Activated CD4-positive, alpha-beta T cell treated with anti-CD3 and anti-CD28 coated beads, Interleukin-2, amount 50 U/mL, for 16 hours (primary cell): ENCODE measurements at regions not wholly inside any gene's neighbourhood (a gene's known extent, or its start where the extent isn't known, plus 50 kb on each side); places are given as distances from the start of the nearest gene placed in this dataset.
"Not testable (repeated sequence)": the region's sequence is repeated elsewhere in the genome, so short reads cannot be mapped to it uniquely, and the experiment has no call there.

Experiments
- DNase-seq: peaks from one replicate; pipeline ENCODE4 v3.0.0-alpha.2; 2020

DNA sequence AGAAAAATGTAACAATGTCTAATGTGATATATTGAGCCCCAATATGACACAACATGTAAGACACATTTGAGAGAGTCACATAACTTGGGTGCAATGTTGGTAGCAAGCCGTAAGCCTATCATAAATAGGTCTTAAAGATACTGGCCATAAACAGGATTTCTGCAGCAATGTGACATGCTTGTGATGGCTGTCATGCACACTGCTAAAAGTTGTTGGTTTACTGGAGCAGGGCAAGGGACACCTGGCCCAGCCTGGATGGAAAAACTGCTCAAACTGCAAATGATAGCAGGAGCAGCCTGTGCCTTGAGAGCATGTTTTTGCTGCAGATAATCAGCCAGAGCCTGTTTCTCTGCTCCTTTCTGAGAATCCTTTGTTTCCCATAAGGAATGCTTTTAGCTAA, 136.7 kb upstream of the ZNF91 start:
- no peak for DNase-seq

DNA sequence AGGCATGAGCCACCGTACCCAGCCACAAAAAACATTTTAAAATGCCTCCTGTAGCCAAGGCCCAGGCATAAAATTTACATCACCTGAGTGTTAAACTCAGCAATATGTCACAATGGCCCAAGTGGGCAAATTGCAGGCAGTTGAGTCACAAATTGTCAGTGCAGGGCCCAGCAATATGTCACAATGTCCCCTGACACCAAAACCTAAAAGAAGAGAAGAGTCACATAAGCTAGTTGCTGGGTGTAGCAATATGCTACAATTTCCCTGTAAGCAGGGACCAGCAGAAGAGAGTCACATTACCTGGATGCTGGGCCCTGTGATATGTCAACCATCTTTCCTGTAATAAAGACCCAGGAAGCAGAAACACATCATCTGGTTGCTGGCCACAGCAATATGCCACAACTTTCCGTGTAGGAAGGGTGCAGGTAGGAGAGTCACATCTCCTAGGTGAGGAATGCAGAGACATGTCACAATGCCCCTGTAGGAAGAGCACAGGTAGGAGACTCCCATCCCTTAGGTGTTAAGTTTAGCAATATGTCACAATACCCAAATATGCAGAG, 136.0 kb upstream of the ZNF91 start:
- DNase-seq: no peak

DNA sequence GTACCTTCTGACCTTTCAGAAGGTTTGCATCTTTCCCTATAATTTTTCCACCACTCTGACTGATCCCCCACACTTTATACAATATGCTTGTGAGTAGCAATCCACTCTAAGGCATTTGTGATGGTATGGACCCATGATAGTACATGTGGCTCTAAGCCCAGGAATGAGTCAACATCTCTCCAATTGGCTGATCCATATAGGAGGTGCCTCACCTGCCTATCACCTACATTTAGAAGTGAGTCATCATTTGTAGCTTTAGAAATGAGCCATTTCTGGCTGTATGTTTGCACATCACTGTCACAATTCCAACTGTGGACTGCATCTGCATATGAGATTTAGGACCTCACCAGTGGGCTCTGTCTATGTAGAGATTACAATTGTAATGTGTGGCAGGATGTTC, 133.1 kb upstream of the ZNF91 start:
- no peak for DNase-seq

DNA sequence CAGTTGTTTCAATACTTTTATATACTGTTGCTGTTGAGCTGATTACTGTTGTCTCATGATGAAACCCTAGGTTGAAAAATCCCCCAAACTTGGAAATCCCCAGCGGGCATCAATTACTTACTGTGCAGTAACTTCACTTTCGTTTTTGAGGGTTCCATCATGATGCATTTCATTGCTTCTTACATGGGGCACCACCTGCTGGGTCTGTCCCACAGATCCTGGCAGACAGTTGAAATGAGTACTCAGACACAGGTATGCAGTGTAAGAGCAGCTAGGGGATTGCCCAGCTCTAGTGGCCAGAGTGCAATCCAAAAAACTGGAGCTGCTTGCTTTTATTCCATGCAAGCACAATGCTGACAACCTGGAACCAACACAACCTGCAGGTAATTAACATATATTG, 132.5 kb upstream of the ZNF91 start:
- peak; percentile 38 for DNase-seq

DNA sequence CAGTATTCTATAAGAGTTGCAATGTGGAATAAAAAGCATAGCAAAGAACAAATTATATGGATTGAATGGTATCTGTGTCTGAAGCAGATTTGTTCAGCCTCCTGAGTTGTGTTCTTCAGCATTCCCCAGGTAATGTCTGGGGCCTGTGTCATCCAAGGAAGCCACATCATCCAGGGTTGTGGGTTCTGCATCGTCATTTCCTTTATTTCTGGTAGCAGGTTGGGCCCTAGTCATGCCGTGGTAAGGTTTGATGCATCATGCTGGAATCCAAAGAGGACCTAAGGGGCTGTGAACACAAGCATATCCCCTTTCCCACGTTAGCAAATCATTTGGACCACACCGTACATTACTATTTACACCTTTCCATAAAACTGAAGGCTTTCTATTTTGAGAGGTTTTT, 131.0 kb upstream of the ZNF91 start:
- no peak for DNase-seq

DNA sequence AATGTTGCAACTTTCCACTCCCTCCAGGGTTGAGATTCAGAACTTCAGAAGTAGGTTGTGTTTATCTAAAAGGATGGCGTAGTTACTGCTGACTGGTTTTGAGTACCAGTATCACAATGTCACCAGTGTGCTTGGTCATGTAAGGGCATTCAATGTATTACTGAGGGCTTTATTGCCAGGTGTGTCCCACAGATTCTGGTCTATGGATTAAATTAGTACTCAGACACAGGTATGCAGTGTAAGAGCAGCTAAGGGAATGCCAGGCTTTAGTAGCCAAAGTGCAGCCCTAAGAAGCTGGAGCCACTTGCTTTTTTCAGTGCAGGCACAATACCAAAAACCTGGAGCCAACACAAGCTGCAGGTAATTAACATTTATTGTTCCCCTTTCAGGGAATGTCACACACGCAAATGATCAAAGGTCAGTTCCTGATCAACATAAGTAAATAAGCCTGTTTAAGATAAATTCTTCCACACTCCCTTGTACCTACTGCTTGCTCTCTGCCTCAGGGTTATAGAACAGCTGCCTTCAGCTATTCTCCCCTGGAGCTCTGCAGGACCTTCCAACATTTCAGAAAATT, 130.1 kb upstream of the ZNF91 start:
- DNase-seq: no peak

DNA sequence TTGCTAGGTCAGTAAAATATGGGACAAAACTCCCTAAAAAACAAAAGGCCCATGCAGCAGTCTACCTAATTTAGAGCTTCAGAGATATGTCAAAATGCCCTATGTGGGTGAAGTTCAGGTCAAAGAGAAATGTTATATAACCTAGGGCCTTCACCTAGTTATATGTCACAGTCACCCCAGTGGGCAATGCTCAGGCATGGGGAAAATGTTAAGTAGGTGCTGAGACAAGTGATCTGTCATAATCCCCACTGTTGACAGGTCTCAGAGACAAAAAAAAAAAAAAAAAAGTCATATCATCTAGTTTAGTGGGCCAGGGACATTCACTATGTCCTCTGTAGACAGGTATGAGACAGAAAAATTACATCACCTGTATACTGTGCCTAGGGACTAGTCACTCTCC, 128.6 kb upstream of the ZNF91 start:
- DNase-seq: no peak

DNA sequence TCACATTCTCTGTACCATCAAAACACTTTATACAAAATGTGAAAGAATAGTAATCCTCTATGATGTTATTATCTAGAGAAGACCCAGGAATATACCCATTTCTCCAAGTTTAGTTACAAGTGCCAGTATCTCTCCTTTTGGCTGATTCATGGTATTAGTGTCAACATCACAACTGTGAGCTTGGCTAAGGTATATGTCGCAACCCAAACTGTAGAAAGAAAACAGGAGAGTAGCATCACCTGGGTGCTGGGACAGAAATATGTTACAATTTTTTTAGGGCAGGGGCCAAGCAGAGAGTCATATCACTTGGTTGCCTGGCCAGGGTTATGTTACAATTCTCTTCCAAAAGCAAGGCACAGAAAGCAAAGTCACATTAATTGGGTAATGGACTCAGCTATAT, 127.2 kb upstream of the ZNF91 start:
- DNase-seq: no peak

DNA sequence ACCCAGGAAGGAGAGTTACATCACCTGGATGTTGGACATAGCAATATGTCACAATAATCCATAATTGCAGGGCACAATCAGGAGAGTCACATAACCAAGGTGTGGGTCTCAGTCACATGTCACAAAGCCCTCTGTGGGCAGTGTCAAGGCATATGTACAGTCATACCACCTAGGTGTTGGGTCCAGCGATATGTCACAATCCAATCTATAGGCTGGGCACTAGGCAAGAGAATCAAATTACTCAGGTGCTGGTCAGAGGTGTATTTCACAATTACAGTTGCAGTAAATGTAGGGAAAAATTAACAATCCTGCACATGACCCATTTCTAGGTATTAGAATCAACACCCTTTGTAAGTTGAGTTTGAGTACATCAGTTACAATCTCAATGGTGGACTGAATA, 126.2 kb upstream of the ZNF91 start:
- DNase-seq: no peak

DNA sequence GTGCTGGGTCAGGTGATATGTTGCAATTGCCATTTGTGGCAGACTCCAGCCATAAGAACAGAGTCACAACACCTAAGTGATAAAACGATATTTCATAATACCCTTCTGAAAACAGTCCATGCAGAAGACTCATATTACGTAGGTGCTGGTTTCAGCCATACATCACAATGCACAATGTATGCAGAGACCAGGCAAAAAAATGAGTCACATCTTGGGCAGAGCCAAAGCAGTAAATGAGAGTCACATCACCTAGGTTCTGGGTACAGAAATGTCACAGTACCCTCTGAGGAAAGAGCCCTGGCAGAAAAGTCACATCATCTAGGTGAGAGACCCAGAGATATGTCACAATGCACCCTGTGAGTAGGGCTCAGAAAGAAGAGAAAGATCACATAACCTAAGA, 125.2 kb upstream of the ZNF91 start:
- DNase-seq: no peak

DNA sequence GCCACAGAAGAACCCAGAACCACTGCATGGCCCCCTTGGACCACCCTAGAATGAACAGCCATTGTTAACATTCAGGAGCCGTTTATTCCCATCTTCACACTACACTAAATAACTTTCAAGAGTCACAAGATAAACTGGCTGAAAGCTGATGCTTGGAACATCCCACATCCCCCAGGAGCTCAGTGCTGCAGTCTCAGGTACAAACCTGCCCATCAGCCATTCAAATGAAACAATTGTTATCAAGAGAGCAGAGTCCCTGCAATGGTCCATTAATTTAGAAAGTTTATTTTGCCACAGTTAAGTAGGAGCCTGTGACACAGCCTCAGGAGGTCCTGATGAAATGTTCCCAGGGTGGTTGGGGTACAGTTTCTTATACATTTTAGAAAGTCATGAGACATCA, 123.8 kb upstream of the ZNF91 start:
- DNase-seq: no peak

DNA sequence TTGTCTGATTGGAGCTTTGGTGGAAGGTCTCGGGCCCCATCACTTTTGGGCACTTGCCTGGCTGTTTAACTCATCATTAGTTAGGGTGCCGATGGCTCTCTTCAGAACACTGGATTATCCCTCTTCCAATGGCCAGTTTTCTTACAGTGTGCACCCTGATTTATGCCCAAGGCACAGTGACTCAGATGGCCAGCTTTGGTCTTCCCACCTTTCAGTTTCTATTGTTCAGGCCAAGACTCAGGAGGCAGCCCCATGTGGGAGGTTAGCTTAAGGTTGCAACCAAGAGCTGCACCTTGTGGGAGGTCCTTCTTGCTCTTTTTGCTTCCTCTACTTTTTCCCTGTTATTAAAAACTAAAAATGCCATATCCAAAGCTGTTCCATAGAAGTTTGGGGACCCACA, 121.0 kb upstream of the ZNF91 start:
- no peak for DNase-seq

DNA sequence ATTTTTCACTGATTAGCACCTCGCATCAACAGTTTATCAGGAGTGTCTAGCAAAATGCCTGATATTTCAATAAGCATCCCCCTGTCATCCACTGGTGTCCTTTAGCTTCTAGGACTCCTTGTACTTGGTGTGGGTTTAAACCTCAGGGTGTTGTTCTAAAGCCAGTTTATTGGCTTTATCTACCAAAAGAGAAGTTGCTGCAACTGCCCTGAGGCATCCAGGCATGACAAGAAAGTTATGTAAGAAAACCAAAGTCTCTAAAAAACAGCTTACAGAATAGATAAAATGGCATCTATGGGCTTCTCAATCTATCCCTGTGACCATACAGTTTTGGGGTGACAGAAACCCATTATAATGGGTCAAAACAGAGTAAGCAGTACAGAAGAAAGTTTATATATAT, 120.3 kb upstream of the ZNF91 start:
- DNase-seq: no peak

DNA sequence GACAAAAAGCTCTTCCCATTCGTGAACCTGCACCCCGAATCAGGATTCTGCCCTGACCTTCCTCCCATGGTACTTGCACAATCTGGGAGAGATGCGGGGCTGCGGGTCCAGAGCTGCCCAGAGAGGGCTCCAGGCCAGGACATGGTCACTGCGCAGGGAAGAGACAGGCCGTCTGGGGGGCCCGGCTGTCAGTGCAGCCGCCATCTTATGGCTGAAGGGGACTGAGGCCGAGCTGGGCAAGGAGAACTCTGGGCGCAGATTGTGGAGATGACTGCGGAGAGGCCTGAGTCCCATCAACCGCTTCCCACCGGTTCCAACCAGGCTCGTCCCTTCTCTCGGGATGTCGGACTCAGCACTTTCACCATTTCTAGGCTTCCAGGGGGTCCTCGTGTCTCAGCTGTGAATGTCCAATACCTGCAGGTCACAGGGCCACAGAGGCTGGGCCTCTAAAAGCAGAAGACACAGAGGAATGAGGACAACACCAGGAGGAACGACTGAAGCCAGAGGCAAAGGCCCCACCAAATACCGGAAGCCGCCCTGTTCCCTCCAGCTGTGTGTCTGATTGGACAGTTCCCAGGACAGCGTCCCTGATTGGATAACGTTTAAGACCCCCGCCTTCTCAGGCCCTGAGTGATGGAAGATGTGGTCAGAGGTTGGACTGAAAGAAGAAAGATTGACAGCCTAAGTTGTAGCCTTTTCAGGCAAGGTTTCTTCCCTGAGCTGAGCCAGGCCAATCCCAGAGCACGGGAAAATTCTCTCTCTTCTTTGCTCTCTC, 117.1 kb upstream of the ZNF91 start:
- DNase-seq: no peak

DNA sequence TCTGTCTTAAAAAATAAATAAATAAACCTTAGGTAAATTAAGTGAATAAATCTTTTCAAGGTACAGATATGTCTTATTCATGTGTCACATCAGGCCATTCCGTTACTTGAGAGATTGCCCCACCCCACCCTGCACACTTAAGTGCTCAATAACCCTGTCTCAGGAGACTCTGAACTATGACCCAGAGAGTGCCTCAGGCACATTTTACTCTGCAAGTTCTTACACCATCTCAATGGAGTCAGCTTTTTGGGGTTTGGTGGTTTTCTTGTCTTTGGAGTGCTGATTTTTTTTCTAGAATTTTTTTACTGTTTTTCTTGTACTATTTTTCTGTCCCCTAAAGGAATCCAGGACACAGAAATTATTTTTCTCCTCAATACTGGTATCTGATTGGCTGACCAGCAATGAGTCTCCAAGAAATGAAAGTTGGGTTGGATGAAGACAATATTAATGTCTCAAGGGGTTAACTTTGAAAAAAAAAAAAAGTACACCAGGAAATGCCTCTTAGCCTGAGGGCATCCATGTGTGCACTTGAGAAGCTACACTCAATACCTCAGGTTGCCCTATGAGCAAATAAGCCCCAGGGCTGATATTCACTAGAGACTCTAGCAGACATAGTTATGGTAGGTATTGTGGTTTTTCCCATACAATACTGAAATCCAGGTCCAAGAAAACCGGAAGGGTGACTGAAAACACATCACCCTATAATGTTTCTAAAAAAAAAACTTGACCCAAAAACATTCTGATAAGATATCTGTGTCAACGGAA, 114.6 kb upstream of the ZNF91 start:
- no peak for DNase-seq

DNA sequence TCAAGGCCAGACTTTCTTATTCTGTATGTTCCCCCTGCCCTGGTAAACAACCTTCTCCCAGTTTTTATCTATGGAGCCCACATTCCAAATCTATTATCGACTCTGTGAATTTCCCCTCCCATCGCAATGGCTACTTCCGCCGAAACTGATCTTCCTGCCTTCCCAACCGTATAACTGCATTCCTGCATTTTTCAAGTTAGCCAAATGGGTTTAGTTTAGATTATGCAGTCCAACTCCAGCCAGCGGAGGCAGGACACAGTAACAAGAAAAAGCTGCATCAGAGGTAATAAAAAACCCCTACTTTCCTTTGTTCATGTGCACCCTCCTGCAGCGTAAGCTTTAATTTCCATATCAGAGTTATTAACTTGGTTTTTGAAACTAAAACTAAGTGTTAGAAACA, 112.2 kb upstream of the ZNF91 start:
- DNase-seq: no peak

DNA sequence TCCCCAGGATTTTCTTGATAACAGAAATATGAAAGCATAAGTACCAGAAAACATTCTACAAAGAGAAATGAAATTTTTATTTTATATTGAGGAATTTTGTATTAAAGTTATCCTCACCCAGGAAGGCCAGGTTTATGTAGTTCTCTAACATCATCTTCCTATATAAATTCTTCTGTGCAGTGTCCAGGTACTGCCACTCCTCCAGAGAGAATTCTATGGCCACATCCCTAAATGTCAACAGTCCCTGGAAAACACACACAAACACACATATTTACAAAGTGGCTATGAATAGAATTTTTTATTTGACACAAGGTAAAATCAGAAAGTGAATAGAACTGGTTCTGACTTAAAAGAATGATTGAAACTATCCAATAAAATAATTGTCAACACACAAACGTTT, 110.5 kb upstream of the ZNF91 start:
- no peak for DNase-seq

DNA sequence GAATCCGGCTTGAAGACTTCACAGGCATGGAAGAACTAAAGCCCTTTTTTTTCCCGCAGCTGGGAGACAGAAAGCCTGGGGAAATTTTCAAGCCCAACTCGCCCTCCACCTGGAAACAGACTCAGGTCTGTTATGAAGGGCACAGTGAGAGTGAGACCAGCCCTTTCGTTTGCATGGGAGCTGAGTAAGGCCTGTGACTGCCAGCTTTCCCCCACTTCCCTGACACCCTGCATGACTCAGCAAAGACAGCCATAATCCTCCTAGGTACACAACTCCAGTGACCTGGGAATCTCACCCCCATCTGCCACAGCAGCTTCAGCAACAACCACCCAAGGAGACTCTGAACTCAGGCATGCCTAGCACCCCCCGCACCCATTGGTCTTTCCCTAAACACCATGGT, 87.6 kb upstream of the ZNF91 start:
- DNase-seq: no peak

DNA sequence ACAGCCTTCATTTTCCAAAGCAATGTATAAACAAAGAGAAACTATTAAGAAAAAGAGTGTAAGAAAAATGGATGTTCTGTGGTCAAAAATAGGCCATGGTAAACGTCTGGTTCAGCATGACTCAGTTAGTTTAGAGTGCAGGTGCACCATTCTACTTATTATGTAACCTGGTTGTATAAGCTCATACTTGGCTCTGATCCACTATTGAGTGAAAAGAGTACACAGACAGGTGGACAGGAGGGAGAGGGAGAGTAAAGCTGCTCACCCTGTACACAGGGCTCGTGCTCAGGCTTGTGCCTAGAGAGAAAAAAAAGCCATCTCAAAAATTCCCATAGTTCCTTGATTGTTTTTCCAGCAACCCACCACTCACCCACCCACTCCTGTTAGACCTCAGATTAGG, 85.8 kb upstream of the ZNF91 start:
- DNase-seq: no peak

DNA sequence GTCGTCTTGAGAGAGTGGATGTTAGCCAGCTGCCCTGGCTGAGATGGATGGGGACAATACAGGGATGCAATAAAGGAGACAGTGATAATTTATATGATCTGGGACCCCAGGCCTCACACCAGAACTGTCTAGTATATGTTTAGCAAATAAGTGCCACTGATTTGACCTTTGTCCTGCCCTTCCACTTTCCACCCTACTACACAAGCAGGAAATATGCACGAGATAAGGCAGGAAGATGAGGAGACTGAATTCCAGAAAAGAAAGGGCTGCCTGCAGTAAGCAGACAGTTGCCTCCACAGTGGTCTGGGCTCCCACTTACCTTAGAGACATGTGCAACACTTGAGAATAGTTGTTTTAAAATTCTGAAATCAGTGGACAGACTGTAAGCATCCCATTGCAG, 80.2 kb upstream of the ZNF91 start:
- no peak for DNase-seq

DNA sequence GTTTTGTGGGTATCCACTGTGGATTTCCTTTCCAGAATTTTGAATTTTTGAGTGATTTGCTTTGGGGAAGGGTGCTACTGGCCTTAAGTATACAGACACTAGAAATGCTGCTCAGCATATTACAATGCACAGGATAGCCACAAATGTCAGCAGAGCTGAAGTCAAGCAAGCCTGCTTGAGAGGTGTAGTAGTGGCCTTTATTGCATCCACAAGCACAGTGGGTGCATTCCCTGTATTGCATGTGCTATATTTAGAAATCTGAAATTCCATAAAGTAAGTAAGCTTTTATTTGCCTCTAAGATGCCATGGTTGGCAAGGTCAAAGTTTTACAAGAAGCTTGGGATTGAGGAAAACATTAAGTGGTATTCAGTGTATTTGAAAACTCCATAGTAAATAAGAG, 79.5 kb upstream of the ZNF91 start:
- no peak for DNase-seq

DNA sequence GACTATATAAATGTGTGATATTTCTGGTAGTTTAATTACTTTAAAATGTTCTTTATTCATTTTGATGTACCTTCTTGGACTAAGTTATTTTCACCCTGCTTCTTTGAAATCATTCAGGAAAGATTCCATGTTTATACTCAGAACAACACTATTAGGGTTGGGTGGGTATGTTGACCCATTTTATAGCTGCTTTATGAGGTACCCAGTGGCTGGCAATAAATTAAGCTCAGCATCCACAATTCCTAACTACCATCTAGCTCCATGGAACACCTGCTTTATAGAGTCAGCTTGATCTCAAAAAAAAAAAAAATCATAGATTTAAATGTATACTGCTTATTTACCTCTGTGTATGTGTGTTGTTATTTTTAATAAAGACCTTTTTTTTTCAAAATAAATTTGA, 78.9 kb upstream of the ZNF91 start:
- DNase-seq: no peak

DNA sequence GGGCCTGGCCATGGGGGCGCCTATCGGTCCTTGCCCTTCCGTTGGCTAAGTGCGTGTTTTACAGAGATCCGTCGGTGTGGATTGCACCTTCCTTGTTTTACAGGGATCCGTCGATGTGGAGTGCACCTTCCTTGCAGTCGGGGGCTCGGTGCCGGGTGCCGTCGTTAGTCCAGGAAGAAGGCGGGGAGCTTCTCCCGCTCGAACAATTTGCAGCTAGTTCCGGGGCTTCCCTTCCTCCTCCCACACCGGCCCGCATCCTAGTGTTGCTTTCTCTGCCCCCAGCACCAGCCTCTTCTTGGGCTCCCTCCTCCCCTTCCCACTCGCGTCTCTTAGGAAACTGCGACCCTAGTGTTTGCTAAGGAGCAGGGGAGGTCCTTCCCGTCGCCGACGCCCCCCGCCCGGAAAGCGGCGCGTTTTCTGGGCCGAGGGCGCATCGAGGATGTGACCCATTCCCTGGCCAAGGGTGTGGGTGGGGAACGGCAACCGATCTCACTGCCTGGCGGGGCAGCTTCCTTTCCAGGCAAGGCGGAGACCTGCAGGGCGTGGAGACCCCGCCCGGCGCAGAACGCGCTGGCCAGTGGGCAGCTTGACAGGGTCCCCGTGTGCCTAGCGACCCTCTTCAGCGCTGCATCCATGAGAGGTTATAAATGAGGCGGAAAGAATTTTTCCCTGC, 75.7 kb upstream of the ZNF91 start:
- DNase-seq: no peak

DNA sequence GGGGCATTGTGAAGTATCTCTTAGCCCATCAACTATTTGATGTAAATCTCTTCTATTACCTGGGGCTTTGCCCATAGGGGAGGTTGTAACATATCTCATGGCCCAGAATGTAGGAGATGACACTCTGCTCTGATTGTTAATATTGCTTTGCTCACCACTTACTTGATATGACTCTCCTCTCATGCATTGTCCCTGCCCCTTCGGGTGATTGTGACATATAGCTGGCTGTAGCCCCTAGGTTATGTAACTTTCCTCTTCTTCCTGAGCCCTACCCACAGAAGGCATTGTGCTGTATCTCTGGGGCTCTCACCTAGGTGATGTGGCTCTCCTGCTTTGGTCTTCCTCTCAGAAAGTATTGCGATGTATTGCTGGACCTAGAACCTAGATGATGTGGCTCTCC, 69.1 kb upstream of the ZNF91 start:
- not testable (repeated sequence) for DNase-seq
